ENCODE measurements at regions not wholly inside any gene's neighbourhood (a gene's known extent, or its start where the extent isn't known, plus 50 kb on each side); places are given as distances from the start of the nearest gene placed in this dataset.
A peak's percentile ranks its signal among the peaks of the same experiment; 100 is the strongest.

- Histone ChIP-seq H3K4me1 (ENCODE audit: low read length) (no peaks in the 10 kb centered on the region), H3K9me3 (ENCODE audit: low read length) (no peaks in the 10 kb centered on the region), H3K27me3 (ENCODE audit: low read length) (no peaks in the 10 kb centered on the region), H2AFZ (ENCODE audit: low read length) (no peak overlapping the region), H3K4me3 (ENCODE audit: low read length) (no peak overlapping the region), H3K79me2 (ENCODE audit: low read length) (no peaks in the 10 kb centered on the region), H3K36me3 (ENCODE audit: insufficient read depth, low read length) (no peaks in the 10 kb centered on the region), H3K9me2 (replicated peaks; ENCODE audit: insufficient read depth, low read length) (no peaks in the 10 kb centered on the region), H3K27ac (ENCODE audit: low read length) (no peak overlapping the region), H4K20me1 (ENCODE audit: insufficient read depth, low read depth, low read length) (no peaks in the 10 kb centered on the region), H3K4me2 (ENCODE audit: low read depth, low read length, poor library complexity, severe bottlenecking) (no peak overlapping the region), H3K9ac (ENCODE audit: low read length) (no peak overlapping the region)
- DNase-seq, result no peak
Observed at GRCh38 chr10:62541811-62542210, 167.6 kb downstream of the ZNF365 start.

- no peak overlapping the region for H3K4me3 ChIP-seq (ENCODE audit: low read length)
- H3K4me1 ChIP-seq (ENCODE audit: low read length), result no peaks in the 10 kb centered on the region
- no peaks in the 10 kb centered on the region for H3K79me2 ChIP-seq (ENCODE audit: low read length)
Observed at GRCh38 chr10:62543571-62544355, 169.6 kb downstream of the ZNF365 start.

DNA sequence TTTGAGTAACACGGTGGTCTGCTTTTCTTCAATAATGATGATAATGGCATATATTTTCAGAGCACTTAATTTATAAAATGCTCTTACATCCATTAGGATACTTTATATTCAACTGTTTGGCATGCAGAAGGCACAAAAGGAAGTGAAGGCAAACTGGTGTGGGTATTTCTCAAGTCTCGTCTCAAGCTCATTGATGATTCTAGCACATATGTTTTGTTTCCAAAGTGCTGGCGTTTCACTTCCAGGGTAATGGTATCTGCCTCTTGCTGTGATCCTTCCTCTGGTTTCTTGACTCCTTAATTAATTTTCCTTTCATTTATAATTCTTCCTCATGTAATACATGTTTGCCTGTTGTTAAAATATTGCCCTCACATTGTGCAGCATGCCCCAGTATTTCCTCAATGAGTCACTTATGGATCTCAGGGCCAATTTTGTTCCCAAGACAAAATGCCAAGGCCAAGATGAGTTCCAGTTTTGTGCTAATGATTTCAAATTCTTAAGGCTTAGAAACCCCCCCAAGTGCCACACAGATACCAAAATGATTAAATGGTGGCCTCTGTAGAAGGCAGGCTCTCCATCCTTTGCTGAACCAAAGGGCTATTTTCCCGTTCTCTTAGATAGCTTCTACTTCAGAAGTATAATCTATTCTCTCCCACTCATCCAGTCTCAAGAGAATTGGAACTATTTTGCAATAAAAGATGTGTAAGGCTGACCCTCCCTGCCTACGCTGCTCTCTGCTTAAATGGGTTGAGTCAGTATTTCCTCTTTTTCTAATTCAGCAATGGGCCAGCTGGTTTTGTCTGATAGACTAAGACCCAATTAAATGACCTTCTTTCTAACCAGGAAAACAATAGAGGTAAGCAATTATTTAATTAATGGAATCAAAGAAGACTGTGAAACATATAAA, 171.2 kb downstream of the ZNF365 start:
- no peaks in the 10 kb centered on the region for H3K4me1 ChIP-seq (ENCODE audit: low read length)
- H3K4me3 ChIP-seq (ENCODE audit: low read length), result no peak overlapping the region
- H3K9me3 ChIP-seq (ENCODE audit: low read length), result no peaks in the 10 kb centered on the region
- no peak for DNase-seq
- no peaks in the 10 kb centered on the region for H3K79me2 ChIP-seq (ENCODE audit: low read length)
- no peak overlapping the region for H2AFZ ChIP-seq (ENCODE audit: low read length)
- no peak overlapping the region for H3K9ac ChIP-seq (ENCODE audit: low read length)
- no peak overlapping the region for H3K4me2 ChIP-seq (ENCODE audit: low read depth, low read length, poor library complexity, severe bottlenecking)
- H3K27me3 ChIP-seq (ENCODE audit: low read length), result no peaks in the 10 kb centered on the region; the same call in 1 of the 2 replicates
- H4K20me1 ChIP-seq (ENCODE audit: insufficient read depth, low read depth, low read length), result no peaks in the 10 kb centered on the region
- H3K36me3 ChIP-seq (ENCODE audit: insufficient read depth, low read length), result no peaks in the 10 kb centered on the region
- H3K9me2 ChIP-seq (replicated peaks; ENCODE audit: insufficient read depth, low read length), result no peaks in the 10 kb centered on the region
- H3K27ac ChIP-seq (ENCODE audit: low read length), result no peak overlapping the region

More at GRCh38 chr10:62543571-62544355, 169.6 kb downstream of the ZNF365 start:
- no peaks in the 10 kb centered on the region for H3K36me3 ChIP-seq (ENCODE audit: insufficient read depth, low read length)
- no peak overlapping the region for H3K4me2 ChIP-seq (ENCODE audit: low read depth, low read length, poor library complexity, severe bottlenecking)
- no peak for DNase-seq
- H4K20me1 ChIP-seq (ENCODE audit: insufficient read depth, low read depth, low read length), result no peaks in the 10 kb centered on the region
- no peaks in the 10 kb centered on the region for H3K9me2 ChIP-seq (replicated peaks; ENCODE audit: insufficient read depth, low read length)
- H2AFZ ChIP-seq (ENCODE audit: low read length), result no peak overlapping the region
- H3K27me3 ChIP-seq (ENCODE audit: low read length), result no peaks in the 10 kb centered on the region; the same call in 1 of the 2 replicates
- no peak overlapping the region for H3K27ac ChIP-seq (ENCODE audit: low read length)
- no peak overlapping the region for H3K9ac ChIP-seq (ENCODE audit: low read length)
- no peaks in the 10 kb centered on the region for H3K9me3 ChIP-seq (ENCODE audit: low read length)

DNA sequence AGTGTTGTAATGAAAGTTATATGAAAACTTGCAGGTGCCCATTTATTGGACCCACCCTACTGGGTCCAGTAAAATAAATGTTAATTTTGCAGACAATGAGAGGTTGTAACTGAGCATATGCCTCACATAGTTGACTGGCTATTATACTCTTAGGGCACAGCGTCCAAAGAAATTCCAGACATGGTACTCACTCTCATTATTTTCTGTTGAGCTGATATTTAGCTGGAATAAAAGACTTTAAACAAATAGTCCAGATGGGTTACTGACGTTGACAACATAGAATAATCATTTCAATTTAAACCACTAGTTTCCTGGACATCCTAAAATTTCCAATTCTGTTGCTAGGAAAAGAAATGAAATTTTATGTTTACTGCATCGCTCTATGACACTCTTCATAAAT, 174.5 kb downstream of the ZNF365 start:
- no peaks in the 10 kb centered on the region; the same call in 1 of the 2 replicates for H3K27me3 ChIP-seq (ENCODE audit: low read length)

DNA sequence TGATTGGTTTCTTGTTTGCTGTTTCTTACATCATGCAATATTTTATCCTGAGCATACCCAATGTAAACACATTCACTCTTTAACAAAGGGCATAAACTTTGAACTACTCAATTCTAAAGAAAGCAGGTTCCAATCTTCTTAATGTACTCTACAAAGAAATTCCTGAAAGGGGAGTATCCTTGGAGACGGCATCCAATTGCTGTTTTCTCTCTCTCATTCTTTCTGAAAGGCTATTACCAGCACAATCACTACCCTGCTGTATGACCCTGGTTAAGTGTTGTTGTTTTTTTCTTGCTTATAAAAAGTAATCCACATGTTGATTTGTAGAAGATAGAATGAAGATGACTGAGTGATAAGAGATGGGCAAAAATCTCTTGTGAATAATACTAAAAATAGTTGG, 176.0 kb downstream of the ZNF365 start:
- no peak for DNase-seq
- no peaks in the 10 kb centered on the region for H3K9me3 ChIP-seq (ENCODE audit: low read length)
- no peaks in the 10 kb centered on the region for H3K79me2 ChIP-seq (ENCODE audit: low read length)
- no peaks in the 10 kb centered on the region; the same call in 1 of the 2 replicates for H3K27me3 ChIP-seq (ENCODE audit: low read length)
- H3K27ac ChIP-seq (ENCODE audit: low read length), result no peak overlapping the region
- H3K9me2 ChIP-seq (replicated peaks; ENCODE audit: insufficient read depth, low read length), result no peaks in the 10 kb centered on the region
- H3K36me3 ChIP-seq (ENCODE audit: insufficient read depth, low read length), result no peaks in the 10 kb centered on the region
- no peaks in the 10 kb centered on the region for H4K20me1 ChIP-seq (ENCODE audit: insufficient read depth, low read depth, low read length)
- no peak overlapping the region for H3K4me2 ChIP-seq (ENCODE audit: low read depth, low read length, poor library complexity, severe bottlenecking)
- no peak overlapping the region for H3K4me3 ChIP-seq (ENCODE audit: low read length)
- no peak overlapping the region for H2AFZ ChIP-seq (ENCODE audit: low read length)
- no peak overlapping the region for H3K9ac ChIP-seq (ENCODE audit: low read length)
- H3K4me1 ChIP-seq (ENCODE audit: low read length), result no peaks in the 10 kb centered on the region

More for the DNA sequence above, 174.5 kb downstream of the ZNF365 start:
- no peak overlapping the region for H3K4me3 ChIP-seq (ENCODE audit: low read length)
- no peak overlapping the region for H2AFZ ChIP-seq (ENCODE audit: low read length)
- no peak for DNase-seq
- H4K20me1 ChIP-seq (ENCODE audit: insufficient read depth, low read depth, low read length), result no peaks in the 10 kb centered on the region
- H3K27ac ChIP-seq (ENCODE audit: low read length), result no peak overlapping the region
- H3K36me3 ChIP-seq (ENCODE audit: insufficient read depth, low read length), result no peaks in the 10 kb centered on the region
- H3K9me2 ChIP-seq (replicated peaks; ENCODE audit: insufficient read depth, low read length), result no peaks in the 10 kb centered on the region
- H3K9ac ChIP-seq (ENCODE audit: low read length), result no peak overlapping the region
- H3K79me2 ChIP-seq (ENCODE audit: low read length), result no peaks in the 10 kb centered on the region
- no peaks in the 10 kb centered on the region for H3K9me3 ChIP-seq (ENCODE audit: low read length)
- H3K4me1 ChIP-seq (ENCODE audit: low read length), result no peaks in the 10 kb centered on the region
- no peak overlapping the region for H3K4me2 ChIP-seq (ENCODE audit: low read depth, low read length, poor library complexity, severe bottlenecking)

DNA sequence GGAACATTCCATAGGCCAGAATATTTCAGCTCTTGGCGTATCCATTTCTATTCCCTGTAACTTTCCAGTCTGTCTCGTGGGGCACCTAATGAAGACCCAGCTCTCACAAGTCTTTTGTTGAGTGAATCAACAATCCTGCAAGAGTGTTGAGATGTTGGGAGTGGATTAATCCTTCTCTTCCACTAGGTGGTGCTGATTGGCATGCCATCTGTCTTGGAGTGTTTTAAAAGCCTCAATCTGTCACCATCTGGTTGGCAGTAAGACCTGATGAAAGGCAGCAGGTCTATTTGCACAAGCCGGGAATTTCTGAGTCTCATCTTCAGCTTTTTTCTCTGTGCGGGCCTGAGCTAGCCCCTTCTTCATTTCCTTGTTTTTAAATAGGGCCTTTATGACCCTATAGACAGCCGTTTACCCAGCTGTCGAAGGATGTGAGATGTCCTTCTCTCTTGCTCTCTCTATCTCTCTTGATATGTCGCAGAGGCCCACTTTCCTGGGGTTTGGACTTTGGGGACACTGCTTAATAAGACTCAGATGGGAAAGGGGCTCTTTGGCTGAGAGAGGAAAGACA, 180.5 kb downstream of the ZNF365 start:
- Histone ChIP-seq H3K9me3 (ENCODE audit: low read length) (no peaks in the 10 kb centered on the region), H3K9ac (ENCODE audit: low read length) (no peak overlapping the region), H3K9me2 (replicated peaks; ENCODE audit: insufficient read depth, low read length) (no peaks in the 10 kb centered on the region), H3K4me3 (ENCODE audit: low read length) (no peak overlapping the region), H3K27me3 (ENCODE audit: low read length) (no peaks in the 10 kb centered on the region), H3K36me3 (ENCODE audit: insufficient read depth, low read length) (no peaks in the 10 kb centered on the region), H3K79me2 (ENCODE audit: low read length) (no peaks in the 10 kb centered on the region), H3K4me2 (ENCODE audit: low read depth, low read length, poor library complexity, severe bottlenecking) (no peak overlapping the region), H3K27ac (ENCODE audit: low read length) (no peak overlapping the region), H3K4me1 (ENCODE audit: low read length) (no peaks in the 10 kb centered on the region), H2AFZ (ENCODE audit: low read length) (no peak overlapping the region), H4K20me1 (ENCODE audit: insufficient read depth, low read depth, low read length) (no peaks in the 10 kb centered on the region)
- peak; percentile 73 for DNase-seq

GRCh38 chr10:62559481-62560200, 185.5 kb downstream of the ZNF365 start:
- Histone ChIP-seq H3K9ac (ENCODE audit: low read length) (no peak overlapping the region), H3K9me2 (replicated peaks; ENCODE audit: insufficient read depth, low read length) (no peaks in the 10 kb centered on the region), H3K4me3 (ENCODE audit: low read length) (no peak overlapping the region), H3K27ac (ENCODE audit: low read length) (no peak overlapping the region), H3K9me3 (ENCODE audit: low read length) (no peaks in the 10 kb centered on the region), H3K79me2 (ENCODE audit: low read length) (no peaks in the 10 kb centered on the region), H3K4me1 (ENCODE audit: low read length) (no peaks in the 10 kb centered on the region), H2AFZ (ENCODE audit: low read length) (no peak overlapping the region), H3K36me3 (ENCODE audit: insufficient read depth, low read length) (no peaks in the 10 kb centered on the region), H3K27me3 (ENCODE audit: low read length) (no peaks in the 10 kb centered on the region), H4K20me1 (ENCODE audit: insufficient read depth, low read depth, low read length) (no peaks in the 10 kb centered on the region), H3K4me2 (ENCODE audit: low read depth, low read length, poor library complexity, severe bottlenecking) (no peak overlapping the region)
- DNase-seq, result no peak

Measured in Karpas-422 (cell line).